Pancreas (tissue), 10 donors: ENCODE measurements at regions not wholly inside any gene's neighbourhood (a gene's known extent, or its start where the extent isn't known, plus 50 kb on each side); places are given as distances from the start of the nearest gene placed in this dataset.

Experiments
- ATAC-seq, 4 donors: fragments of 200-7000 bp; cut with Tn5 transposase; one replicate each; pipeline versions ENCODE4 v1.8.0 to v1.9.1; 2020; ENCODE audit warnings: mild to moderate bottlenecking in 4 of 4, moderate library complexity in 4 of 4
- DNase-seq, 6 donors: peaks; one replicate each; pipeline ENCODE4 v3.0.0-alpha.2; 2020
- FAIRE-seq: peaks from 2 replicates; lab custom pipeline; 2012; peaks lifted over from hg19 to GRCh38; lab: Jason Lieb, UNC
- H3K27ac ChIP-seq, 4 donors: fragments of 200-600 bp; sonication (generic); 1 replicate in 3 of 4; 2 replicates in 1 of 4; pipeline versions ENCODE4 v1.5.0 to v1.8.0; 2020
- H3K27me3 ChIP-seq, 4 donors: fragments of 200-600 bp; one replicate each; pipeline ENCODE4 v1.8.0; 2021
- H3K36me3 ChIP-seq, 3 donors: fragments of 200-600 bp; sonication (generic) in 1 of 3; one replicate each; pipeline versions ENCODE4 v1.5.0 to v1.8.0; 2020 to 2021
- H3K4me1 ChIP-seq, 3 donors: fragments of 200-600 bp; one replicate each; pipeline ENCODE4 v1.8.0; 2021
- H3K4me3 ChIP-seq, 4 donors: fragments of 200-600 bp; sonication (generic) in 2 of 4; one replicate each; pipeline versions ENCODE4 v1.5.0 to v1.8.0; 2020 to 2021
- H3K9me3 ChIP-seq, 4 donors: fragments of 200-600 bp; one replicate each; pipeline ENCODE4 v1.8.0; 2021
- WGBS, 2 donors: extraction: QIAGEN DNeasy Blood & Tissue Kit; methylation state at CpG; one replicate each; pipeline ENCODE4 v1.1.7; 2013; 5-methylcytosine and 5-hydroxymethylcytosine counted together
- intact Hi-C, 3 donors: fragments of 100-400 bp; cut with DNase I; formaldehyde crosslinking; loops; one replicate each; pipeline versions ENCODE4 v1.11.1 to v1.14.2; 2022
- TF ChIP-seq, protein P1 (sequence below), 4 donors: fragments of 200-600 bp; sonication (generic) in 3 of 4; IDR thresholded peaks; one replicate each; pipeline versions ENCODE4 v1.5.0 to v1.8.0; 2021; ENCODE audit warnings: antibody characterized with exemption in 4 of 4
- donor health status: healthy with polysubstance abuse.
- donor health status: DM: no; HTN: no; CAD: no; lungs with moderate emphysema.
- donor health status: DM: no; HTN: no; CAD: no.
- donor health status: control.
- donor health status: control.
- donor health status: Bipolar disorder and iron deficiency.
- donor health status: DM: yes; HTN: yes; CAD: no.
- donor health status: DM: no; HTN: no; CAD: no.
- donor health status: DM: no; HTN: no; CAD: no.
- donor health status: DM: yes; HTN: yes; CAD: no.

DNA sequence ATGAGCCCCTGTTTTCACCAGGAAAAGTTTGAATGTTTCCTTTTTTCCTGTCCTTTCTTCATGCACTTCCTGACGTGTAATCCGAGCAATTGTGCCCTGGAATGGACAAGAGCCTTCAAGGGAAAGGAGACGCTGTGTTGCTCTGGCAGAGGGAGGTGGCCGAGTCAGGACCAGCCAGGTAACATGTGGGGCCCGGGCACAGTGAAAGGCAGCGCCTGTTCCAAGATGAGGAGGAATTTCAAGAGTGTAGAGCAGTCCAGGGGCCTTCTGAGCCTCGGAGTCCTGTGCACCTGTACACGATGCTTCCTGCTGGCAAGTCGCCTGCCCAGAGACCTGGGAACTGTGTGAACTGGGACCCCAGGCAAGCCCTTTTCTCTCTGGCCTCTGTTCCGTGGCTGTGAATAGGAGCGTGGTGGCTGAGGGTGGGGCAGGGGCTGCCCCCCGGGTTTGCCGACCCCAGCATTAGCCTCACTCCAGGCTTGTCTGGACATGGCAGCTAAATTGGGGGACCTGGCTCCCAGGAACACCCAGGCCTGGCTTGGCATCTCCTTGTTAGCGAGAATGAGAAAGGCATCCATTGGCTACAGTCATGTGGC lies 92.0 kb downstream of the MYEOV start:
- no peaks in the 10 kb centered on the region for H3K36me3 ChIP-seq
- intact Hi-C loops, result no loop called here
- H3K4me3 ChIP-seq, result no peak overlapping the region
- FAIRE-seq, result no peak
- H3K9me3 ChIP-seq, result no peaks in the 10 kb centered on the region
- TF ChIP-seq, protein P1, sequence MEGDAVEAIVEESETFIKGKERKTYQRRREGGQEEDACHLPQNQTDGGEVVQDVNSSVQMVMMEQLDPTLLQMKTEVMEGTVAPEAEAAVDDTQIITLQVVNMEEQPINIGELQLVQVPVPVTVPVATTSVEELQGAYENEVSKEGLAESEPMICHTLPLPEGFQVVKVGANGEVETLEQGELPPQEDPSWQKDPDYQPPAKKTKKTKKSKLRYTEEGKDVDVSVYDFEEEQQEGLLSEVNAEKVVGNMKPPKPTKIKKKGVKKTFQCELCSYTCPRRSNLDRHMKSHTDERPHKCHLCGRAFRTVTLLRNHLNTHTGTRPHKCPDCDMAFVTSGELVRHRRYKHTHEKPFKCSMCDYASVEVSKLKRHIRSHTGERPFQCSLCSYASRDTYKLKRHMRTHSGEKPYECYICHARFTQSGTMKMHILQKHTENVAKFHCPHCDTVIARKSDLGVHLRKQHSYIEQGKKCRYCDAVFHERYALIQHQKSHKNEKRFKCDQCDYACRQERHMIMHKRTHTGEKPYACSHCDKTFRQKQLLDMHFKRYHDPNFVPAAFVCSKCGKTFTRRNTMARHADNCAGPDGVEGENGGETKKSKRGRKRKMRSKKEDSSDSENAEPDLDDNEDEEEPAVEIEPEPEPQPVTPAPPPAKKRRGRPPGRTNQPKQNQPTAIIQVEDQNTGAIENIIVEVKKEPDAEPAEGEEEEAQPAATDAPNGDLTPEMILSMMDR (IDR thresholded peaks at IDR 0.05), result no peak
- ATAC-seq, result no peak
- H3K27ac ChIP-seq, result no peak overlapping the region
- peak in 1 of 6 donors; percentile 50 for DNase-seq
- H3K4me1 ChIP-seq, result no peaks in the 10 kb centered on the region
- H3K27me3 ChIP-seq, result no peaks in the 10 kb centered on the region
- 83 to 95% methylated on average over 14 of the region's 14 CpGs for WGBS, 2 donors

DNA sequence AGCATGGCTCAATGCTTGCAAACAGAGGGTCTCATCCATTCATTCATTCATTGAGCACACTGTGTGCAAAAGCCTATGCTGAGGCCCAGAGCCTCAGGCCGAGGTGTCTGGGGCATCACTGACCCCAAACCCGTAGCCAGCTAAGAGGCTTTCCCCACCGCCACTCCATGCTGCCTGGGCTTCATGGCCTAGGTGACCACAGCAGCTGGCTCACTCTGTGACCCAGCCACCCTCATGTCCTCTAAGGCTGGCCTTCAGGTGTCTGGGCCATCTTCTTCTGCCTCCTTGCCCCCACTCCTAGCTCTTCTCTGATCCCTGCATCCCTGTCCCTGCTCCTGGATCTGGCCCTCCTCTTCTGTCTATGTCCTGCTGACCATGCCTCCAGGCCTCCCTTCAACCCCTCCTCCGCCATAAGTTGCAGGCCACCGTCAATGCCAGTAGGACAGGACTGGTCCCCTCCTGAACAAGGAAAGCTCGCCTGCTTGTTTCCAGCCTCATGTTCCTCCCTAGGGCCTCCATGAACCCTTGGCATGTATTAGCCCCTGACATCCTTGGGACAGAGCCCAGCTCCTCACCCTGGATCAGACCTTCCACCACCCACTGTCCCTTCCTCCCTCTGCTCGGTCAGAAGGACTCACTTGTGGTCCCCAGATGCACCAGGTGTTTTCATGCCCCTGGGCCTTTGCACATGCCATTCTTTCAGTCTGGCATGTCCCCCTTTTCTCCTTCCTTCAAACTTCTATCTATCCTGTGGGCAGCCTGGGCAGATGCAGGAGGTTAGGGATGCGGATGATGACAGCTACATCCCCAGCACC lies 92.8 kb downstream of the MYEOV start:
- Histone ChIP-seq H3K36me3 (no peaks in the 10 kb centered on the region), H3K27ac (no peak overlapping the region), H3K9me3 (no peaks in the 10 kb centered on the region), H3K27me3 (no peaks in the 10 kb centered on the region), H3K4me1 (no peaks in the 10 kb centered on the region), H3K4me3 (no peak overlapping the region)
- ATAC-seq, result no peak
- FAIRE-seq, result no peak
- WGBS, 2 donors, result 89 to 92% methylated on average over 8 of the region's 8 CpGs
- TF ChIP-seq, protein P1 (IDR thresholded peaks at IDR 0.05), result no peak
- DNase-seq, result no peak
- intact Hi-C loops, result no loop called here

DNA sequence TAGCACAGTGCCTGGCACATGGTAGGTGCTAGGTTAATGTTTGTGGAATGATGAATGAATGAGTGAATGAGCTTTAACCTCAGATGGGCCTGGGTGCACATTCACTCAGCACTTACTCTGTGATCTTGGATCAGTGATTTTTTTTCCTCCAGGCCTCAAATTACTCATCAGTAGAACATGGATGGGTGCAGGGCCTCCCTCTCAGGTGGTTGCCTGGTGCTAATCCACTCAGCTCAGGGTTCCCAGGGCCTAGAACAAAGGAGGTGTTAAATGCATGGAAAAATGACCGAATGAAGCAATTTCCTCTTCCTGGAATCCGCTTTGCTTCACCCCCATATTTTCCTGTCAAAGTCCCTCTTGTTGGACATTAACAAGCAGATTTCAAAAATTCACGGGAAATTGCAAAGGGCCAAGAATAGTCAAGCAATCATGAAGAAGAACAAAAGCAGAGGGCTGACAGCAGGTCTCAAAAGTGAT lies 93.5 kb downstream of the MYEOV start:
- 81 to 86% methylated on average over 3 of the region's 3 CpGs for WGBS, 2 donors
- FAIRE-seq (no peak), ATAC-seq (no peak), DNase-seq (no peak)
- intact Hi-C loops, result no loop called here
- Histone ChIP-seq H3K27me3 (no peaks in the 10 kb centered on the region), H3K4me1 (no peaks in the 10 kb centered on the region), H3K4me3 (no peak overlapping the region), H3K27ac (no peak overlapping the region), H3K9me3 (no peaks in the 10 kb centered on the region), H3K36me3 (no peaks in the 10 kb centered on the region)
- TF ChIP-seq, protein P1 (IDR thresholded peaks at IDR 0.05), result no peak

DNA sequence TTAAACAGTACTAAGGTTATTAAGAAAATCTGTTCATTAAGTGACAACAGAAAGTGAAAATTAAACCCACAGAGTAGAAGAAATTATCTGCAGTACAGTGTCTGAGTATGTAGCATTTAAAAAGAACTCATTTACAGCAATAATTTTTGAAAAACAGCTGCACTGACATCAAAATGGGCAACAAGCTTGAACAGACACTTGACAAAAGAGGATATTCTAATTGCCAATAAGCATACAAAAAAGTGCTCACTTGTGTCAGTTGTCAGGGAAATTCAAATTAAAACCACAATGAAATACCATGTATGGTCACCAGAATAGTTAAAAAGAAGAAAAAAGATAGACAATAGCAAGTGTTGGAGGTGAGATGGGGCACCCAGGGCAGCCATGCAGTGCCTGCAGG lies 93.3 kb upstream of the LINC01488 start:
- FAIRE-seq, result no peak
- ATAC-seq, result no peak
- Histone ChIP-seq H3K4me3 (no peak overlapping the region), H3K4me1 (no peaks in the 10 kb centered on the region), H3K36me3 (no peaks in the 10 kb centered on the region), H3K27ac (no peak overlapping the region), H3K27me3 (no peaks in the 10 kb centered on the region), H3K9me3 (no peaks in the 10 kb centered on the region)
- intact Hi-C loops, result no loop called here
- no peak for DNase-seq
- TF ChIP-seq, protein P1 (IDR thresholded peaks at IDR 0.05), result no peak

DNA sequence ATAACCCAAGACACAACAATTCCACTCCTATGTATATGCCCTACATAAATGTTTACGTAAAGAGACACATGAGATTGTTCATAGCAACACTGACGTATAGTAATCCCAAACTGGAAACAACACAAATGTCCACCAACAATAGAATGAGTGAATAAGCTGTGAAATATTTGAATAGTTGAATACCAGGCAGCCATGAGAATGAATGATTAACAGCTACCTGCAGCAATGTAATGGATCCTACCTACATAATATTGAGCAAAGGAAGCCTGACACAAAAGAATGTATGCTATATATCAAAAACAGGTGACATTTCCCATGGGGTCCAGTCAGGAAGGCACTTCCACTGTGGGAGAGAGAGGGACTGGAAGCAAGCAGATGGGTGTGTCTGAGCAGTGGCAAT lies 92.8 kb upstream of the LINC01488 start:
- Histone ChIP-seq H3K4me1 (no peaks in the 10 kb centered on the region), H3K36me3 (no peaks in the 10 kb centered on the region), H3K27me3 (no peaks in the 10 kb centered on the region), H3K27ac (no peak overlapping the region), H3K4me3 (no peak overlapping the region), H3K9me3 (no peaks in the 10 kb centered on the region)
- TF ChIP-seq, protein P1 (IDR thresholded peaks at IDR 0.05), result no peak
- ATAC-seq, result no peak
- DNase-seq, result no peak
- FAIRE-seq, result no peak
- WGBS, 2 donors, result 33 to 38% methylated on average over 2 of the region's 2 CpGs
- intact Hi-C loops, result no loop called here
